Neuronal stem cell (in vitro differentiated cells): ENCODE measurements at regions not wholly inside any gene's neighbourhood (a gene's known extent, or its start where the extent isn't known, plus 50 kb on each side); places are given as distances from the start of the nearest gene placed in this dataset.

Source experiments
- DNase-seq: peaks from one replicate; pipeline ENCODE4 v3.0.0-alpha.2; 2013; ENCODE audit warnings: low spot score
- H2AFZ ChIP-seq: one replicate; pipeline ENCODE4 v1.6.1; 2013; ENCODE audit warnings: mild to moderate bottlenecking, low read length, inconsistent platforms
- H2AK5ac ChIP-seq: 2 replicates; pipeline ENCODE4 v1.6.1; 2013; ENCODE audit warnings: low read depth, mild to moderate bottlenecking, inconsistent platforms, low read length, moderate library complexity, mixed read lengths
- H2BK120ac ChIP-seq: 2 replicates; pipeline ENCODE4 v1.6.1; 2013; ENCODE audit warnings: low read depth, mild to moderate bottlenecking, inconsistent platforms, low read length, moderate library complexity, mixed read lengths
- H2BK12ac ChIP-seq: one replicate; pipeline ENCODE4 v1.6.1; 2013; ENCODE audit warnings: low read length, inconsistent platforms
- H2BK15ac ChIP-seq: 2 replicates; pipeline ENCODE4 v1.6.1; 2013; ENCODE audit warnings: mild to moderate bottlenecking, low read length, inconsistent platforms, mixed read lengths
- H2BK5ac ChIP-seq: one replicate; pipeline ENCODE4 v1.6.1; 2013; ENCODE audit warnings: inconsistent platforms, mild to moderate bottlenecking, low read length, moderate library complexity
- H3K14ac ChIP-seq: one replicate; pipeline ENCODE4 v1.6.1; 2013; ENCODE audit warnings: low read length, inconsistent platforms
- H3K18ac ChIP-seq: 2 replicates; pipeline ENCODE4 v1.6.1; 2013; ENCODE audit warnings: low read length, inconsistent platforms
- H3K23ac ChIP-seq: 2 replicates; pipeline ENCODE4 v1.6.1; 2013; ENCODE audit warnings: low read depth, mild to moderate bottlenecking, mixed read lengths, low read length, inconsistent platforms; ENCODE audit not compliant: poor library complexity
- H3K27ac ChIP-seq: replicated peaks from 3 replicates; pipeline ENCODE4 v1.5.1; 2013; ENCODE audit warnings: low read length, inconsistent platforms
- H3K27me3 ChIP-seq, 3 experiments: 2 replicates each; pipeline ENCODE4 v1.6.1; 2013; ENCODE audit warnings: low read length in 3 of 3, mild to moderate bottlenecking in 2 of 3, inconsistent platforms in 1 of 3, low read depth in 1 of 3, mixed read lengths in 1 of 3, moderate library complexity in 1 of 3; ENCODE audit not compliant: control insufficient read depth in 3 of 3, insufficient read depth in 3 of 3
- H3K36me3 ChIP-seq, 2 donors: replicated peaks in 1 of 2; 2 replicates each; pipeline ENCODE4 v1.6.1; 2013; ENCODE audit warnings: low read length in 2 of 2; ENCODE audit not compliant: control insufficient read depth in 2 of 2, insufficient read depth in 2 of 2
- H3K4ac ChIP-seq: 2 replicates; pipeline ENCODE4 v1.6.1; 2013; ENCODE audit warnings: inconsistent platforms, mild to moderate bottlenecking, low read length, moderate library complexity
- H3K4me1 ChIP-seq, 2 donors: 1 replicate in 1 of 2; 2 replicates in 1 of 2; pipeline ENCODE4 v1.6.1; 2013; ENCODE audit warnings: low read length in 2 of 2, low read depth in 1 of 2; ENCODE audit not compliant: control insufficient read depth in 2 of 2, insufficient read depth in 1 of 2
- H3K4me2 ChIP-seq: one replicate; pipeline ENCODE4 v1.6.1; 2013; ENCODE audit warnings: mild to moderate bottlenecking, low read length, inconsistent platforms; ENCODE audit not compliant: insufficient read depth, poor library complexity, severe bottlenecking
- H3K4me3 ChIP-seq, 2 donors: 2 replicates each; pipeline ENCODE4 v1.5.1; 2013; ENCODE audit warnings: low read length in 2 of 2, mild to moderate bottlenecking in 2 of 2, inconsistent platforms in 1 of 2, moderate library complexity in 1 of 2
- H3K79me1 ChIP-seq: one replicate; pipeline ENCODE4 v1.6.1; 2013; ENCODE audit warnings: low read depth, mild to moderate bottlenecking, inconsistent platforms, low read length, moderate library complexity
- H3K9ac ChIP-seq: one replicate; pipeline ENCODE4 v1.6.1; 2013; ENCODE audit warnings: mild to moderate bottlenecking, low read depth, low read length, inconsistent platforms; ENCODE audit not compliant: poor library complexity
- H3K9me3 ChIP-seq, 2 donors: replicated peaks in 1 of 2; 2 replicates each; pipeline versions ENCODE3 to v1.6.1; 2013; ENCODE audit warnings: low read length in 2 of 2, mild to moderate bottlenecking in 2 of 2, inconsistent platforms in 1 of 2, low read depth in 1 of 2, mixed read lengths in 1 of 2, moderate library complexity in 1 of 2; ENCODE audit not compliant: control insufficient read depth in 2 of 2, insufficient read depth in 1 of 2
- H4K8ac ChIP-seq: one replicate; pipeline ENCODE4 v1.6.1; 2013; ENCODE audit warnings: low read depth, mild to moderate bottlenecking, inconsistent platforms, low read length, moderate library complexity
- H4K91ac ChIP-seq: one replicate; pipeline ENCODE4 v1.6.1; 2013; ENCODE audit warnings: low read length, low read depth, mild to moderate bottlenecking, inconsistent platforms; ENCODE audit not compliant: poor library complexity
- WGBS, 2 donors: extraction: QIAGEN DNeasy Blood & Tissue Kit; methylation state at CpG; one replicate each; pipeline ENCODE4 v1.1.7; 2013; ENCODE audit warnings: missing lambda C conversion rate in 2 of 2, mixed read lengths in 1 of 2; ENCODE audit not compliant: insufficient read length in 2 of 2, insufficient replicate concordance in 1 of 2; ENCODE audit errors: extremely low coverage in 2 of 2; 5-methylcytosine and 5-hydroxymethylcytosine counted together

DNA sequence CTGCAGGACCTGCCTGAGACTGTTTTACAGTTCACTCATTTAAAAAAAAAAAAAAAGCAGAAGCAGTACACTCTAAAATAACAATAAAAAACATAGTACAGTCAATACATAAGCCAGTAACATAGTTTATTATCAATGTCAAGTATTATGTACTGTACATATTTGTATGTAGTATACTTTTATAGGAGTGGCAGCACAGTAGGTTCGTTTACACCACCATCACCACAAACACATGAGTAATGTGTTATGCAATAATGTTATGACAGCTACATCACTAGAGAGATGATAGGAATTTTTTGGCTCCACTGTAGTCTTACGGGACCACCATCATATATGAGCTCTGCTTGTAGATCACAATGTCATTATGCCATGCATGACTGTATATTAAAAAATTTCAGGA, 462.8 kb downstream of the ISL1 start:
- no peak for DNase-seq
- Histone ChIP-seq H3K14ac (no peak overlapping the region), H3K9ac (no peak overlapping the region), H3K4me1 (no peaks in the 10 kb centered on the region), H2BK120ac (no peak overlapping the region), H2BK15ac (no peak overlapping the region), H2AK5ac (no peak overlapping the region), H3K4me2 (no peak overlapping the region), H2AFZ (no peak overlapping the region), H3K27ac (no peak overlapping the region), H3K79me1 (no peaks in the 10 kb centered on the region), H3K4ac (no peak overlapping the region), H3K36me3 (no peaks in the 10 kb centered on the region), H2BK5ac (no peak overlapping the region), H3K18ac (no peak overlapping the region), H4K8ac (no peak overlapping the region), H3K9me3 (no peaks in the 10 kb centered on the region), H3K27me3 (no peaks in the 10 kb centered on the region), H3K4me3 (no peak overlapping the region), H2BK12ac (no peak overlapping the region), H3K23ac (no peak overlapping the region), H4K91ac (no peak overlapping the region)
- WGBS, 2 donors: no CpG with 5 or more reads among the region's 2 CpGs

DNA sequence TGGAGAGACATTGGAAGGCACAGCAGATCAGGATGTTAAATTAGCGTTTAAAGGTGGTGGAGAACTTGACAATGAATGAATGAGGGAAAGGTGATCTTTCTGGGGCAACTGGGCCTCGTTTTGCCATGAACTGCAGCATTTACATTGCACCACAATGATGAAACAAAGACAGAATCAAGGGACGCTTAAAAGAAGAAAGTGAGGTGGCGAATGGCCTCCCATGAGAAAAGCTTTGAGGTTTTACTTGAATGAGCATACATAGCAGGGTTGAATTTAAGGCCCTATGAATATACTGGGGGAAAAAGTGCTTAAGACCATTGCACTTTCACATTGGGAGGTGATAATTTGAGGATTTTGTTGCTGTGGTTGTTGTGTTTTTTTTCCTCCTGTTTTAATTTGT, 476.4 kb downstream of the ISL1 start:
- Histone ChIP-seq H2AK5ac (no peak overlapping the region), H3K4me2 (no peak overlapping the region), H3K18ac (no peak overlapping the region), H3K9ac (no peak overlapping the region), H3K79me1 (no peaks in the 10 kb centered on the region), H3K36me3 (no peaks in the 10 kb centered on the region), H3K4me3 (no peak overlapping the region), H2AFZ (no peak overlapping the region), H3K14ac (no peak overlapping the region), H3K4ac (no peak overlapping the region), H3K23ac (no peak overlapping the region), H3K9me3 (no peaks in the 10 kb centered on the region), H4K91ac (no peak overlapping the region), H2BK5ac (no peak overlapping the region), H3K27me3 (no peaks in the 10 kb centered on the region), H3K27ac (no peak overlapping the region), H2BK12ac (no peak overlapping the region), H4K8ac (no peak overlapping the region), H3K4me1 (no peaks in the 10 kb centered on the region), H2BK120ac (no peak overlapping the region), H2BK15ac (no peak overlapping the region)
- no CpG with 5 or more reads among the region's 4 CpGs for WGBS, 2 donors
- no peak for DNase-seq

DNA sequence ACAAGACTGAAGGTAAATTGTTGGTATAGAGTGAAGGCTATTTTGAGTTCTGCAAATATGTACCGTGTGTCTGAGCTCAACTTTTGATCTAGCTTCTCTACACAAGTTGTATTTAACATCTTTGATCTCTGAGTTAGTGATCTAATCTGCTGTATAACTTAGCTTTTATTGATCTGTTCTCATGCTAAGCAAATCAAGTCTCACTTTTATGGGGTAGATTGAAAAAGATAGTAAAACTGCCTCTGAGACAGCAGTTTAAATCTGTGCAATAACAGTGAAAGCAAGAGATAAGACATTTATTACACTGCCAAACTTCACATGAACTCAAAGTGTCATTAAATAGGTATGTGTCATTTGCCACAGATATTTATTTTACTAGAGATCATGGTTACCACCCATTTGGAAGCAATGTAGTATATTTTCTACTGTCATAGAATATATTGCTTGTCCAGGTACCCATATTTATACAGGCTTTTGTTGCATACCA, 477.3 kb downstream of the ISL1 start:
- WGBS, 2 donors: no CpG with 5 or more reads among the region's 1 CpG
- no peak overlapping the region for H4K91ac ChIP-seq
- no peak overlapping the region for H2BK120ac ChIP-seq
- H3K9ac ChIP-seq: no peak overlapping the region
- no peak overlapping the region for H2AK5ac ChIP-seq
- no peak overlapping the region for H3K4me3 ChIP-seq
- H3K27me3 ChIP-seq: no peaks in the 10 kb centered on the region
- H3K14ac ChIP-seq: no peak overlapping the region
- H4K8ac ChIP-seq: no peak overlapping the region
- no peaks in the 10 kb centered on the region for H3K4me1 ChIP-seq
- H3K27ac ChIP-seq: no peak overlapping the region
- no peaks in the 10 kb centered on the region for H3K9me3 ChIP-seq
- no peak overlapping the region for H3K4me2 ChIP-seq
- no peak overlapping the region for H2BK15ac ChIP-seq
- no peak overlapping the region for H3K23ac ChIP-seq
- H3K4ac ChIP-seq: no peak overlapping the region
- no peaks in the 10 kb centered on the region for H3K36me3 ChIP-seq
- DNase-seq: no peak
- no peaks in the 10 kb centered on the region for H3K79me1 ChIP-seq
- no peak overlapping the region for H2AFZ ChIP-seq
- no peak overlapping the region for H3K18ac ChIP-seq
- no peak overlapping the region for H2BK12ac ChIP-seq
- no peak overlapping the region for H2BK5ac ChIP-seq

DNA sequence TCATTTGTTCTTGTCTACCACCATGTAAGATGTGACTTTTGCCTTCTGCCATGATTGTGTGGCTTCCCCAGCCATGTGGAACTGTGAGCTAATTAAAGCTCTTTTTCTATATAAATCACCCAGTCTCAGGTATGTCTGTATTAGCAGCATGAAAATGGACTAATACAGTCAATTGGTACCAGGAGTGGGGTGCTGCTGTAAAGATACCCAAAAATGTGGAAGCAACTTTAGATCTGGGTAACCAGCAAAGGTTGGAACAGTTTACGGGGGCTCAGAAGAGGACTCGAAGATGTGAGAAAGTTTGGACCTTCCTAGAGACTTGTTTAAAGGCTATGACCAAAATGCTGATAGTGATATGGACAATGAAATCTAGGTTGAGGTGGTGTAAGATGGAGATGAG, 488.9 kb downstream of the ISL1 start:
- no peak overlapping the region for H2BK120ac ChIP-seq
- H2AK5ac ChIP-seq: no peak overlapping the region
- H2AFZ ChIP-seq: no peak overlapping the region
- H3K4ac ChIP-seq: no peak overlapping the region
- no peak overlapping the region for H3K9ac ChIP-seq
- no peak overlapping the region for H3K18ac ChIP-seq
- H3K9me3 ChIP-seq: no peaks in the 10 kb centered on the region
- H3K4me3 ChIP-seq: no peak overlapping the region
- H2BK15ac ChIP-seq: no peak overlapping the region
- peaks cover 0 to 2% of the 10 kb centered on the region in 2 donors for H3K36me3 ChIP-seq
- no peak overlapping the region for H3K27ac ChIP-seq
- H3K79me1 ChIP-seq: no peaks in the 10 kb centered on the region
- H4K91ac ChIP-seq: no peak overlapping the region
- no CpG with 5 or more reads among the region's 2 CpGs for WGBS, 2 donors
- H3K4me1 ChIP-seq: no peaks in the 10 kb centered on the region
- DNase-seq: no peak
- no peak overlapping the region for H2BK12ac ChIP-seq
- no peak overlapping the region for H3K4me2 ChIP-seq
- no peak overlapping the region for H3K23ac ChIP-seq
- no peaks in the 10 kb centered on the region for H3K27me3 ChIP-seq
- no peak overlapping the region for H4K8ac ChIP-seq
- H2BK5ac ChIP-seq: no peak overlapping the region
- no peak overlapping the region for H3K14ac ChIP-seq
